ENCODE measurements at regions not wholly inside any gene's neighbourhood (a gene's known extent, or its start where the extent isn't known, plus 50 kb on each side); places are given as distances from the start of the nearest gene placed in this dataset.
A peak's percentile ranks its signal among the peaks of the same experiment; 100 is the strongest.

DNA sequence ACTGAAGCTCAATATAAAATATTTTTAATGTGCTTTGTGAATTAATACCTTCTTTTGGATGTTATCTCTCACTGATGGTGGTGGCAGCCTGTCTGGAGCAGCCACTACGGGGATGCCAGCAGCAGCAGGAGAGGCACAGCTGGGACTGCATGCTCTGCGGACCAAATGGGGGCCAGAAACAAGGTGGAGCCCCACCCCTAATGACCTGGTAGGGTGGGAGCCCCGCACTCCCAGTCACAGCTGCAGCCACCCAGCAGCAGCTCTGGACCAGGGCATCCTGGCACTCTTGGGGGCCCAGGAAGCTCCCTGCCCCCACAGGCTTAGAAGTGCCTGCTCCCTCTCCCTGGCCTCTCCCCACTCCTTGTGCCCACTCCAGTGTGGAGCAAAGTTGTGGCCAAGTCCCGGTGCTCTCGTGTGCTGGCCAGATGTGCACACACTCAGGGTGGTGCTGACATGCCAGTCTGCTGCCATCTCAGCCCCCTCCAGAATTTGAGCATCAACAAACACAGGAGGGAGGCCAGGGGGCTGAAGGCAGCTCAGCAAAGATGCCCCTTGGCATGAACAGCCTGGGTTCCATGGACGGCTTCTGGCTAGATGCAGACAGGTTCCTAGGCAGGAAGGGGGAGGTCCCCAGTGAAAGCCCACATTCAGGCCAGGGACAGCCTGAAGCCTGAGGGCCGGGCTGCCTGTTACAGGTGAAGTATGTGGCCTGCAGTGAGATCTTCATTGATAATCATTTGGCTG, 696.7 kb upstream of the SLITRK5 start:
- no peak for DNase-seq

DNA sequence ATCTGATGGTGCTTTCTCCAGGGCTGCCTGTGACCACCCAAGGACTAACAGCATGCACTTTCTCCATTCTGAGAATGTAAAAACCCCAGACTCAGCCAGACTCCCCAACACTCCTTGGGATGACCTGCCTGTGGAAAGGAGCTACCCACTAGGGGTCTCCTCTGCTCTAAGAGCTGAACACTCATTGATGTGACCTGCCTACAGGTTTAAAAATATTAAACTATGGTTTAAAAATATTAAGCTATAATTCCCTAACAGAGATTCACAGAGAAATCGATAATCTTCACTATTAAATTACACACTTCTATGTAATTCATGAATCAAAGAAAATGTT, 696.2 kb upstream of the SLITRK5 start:
- no peak for DNase-seq

DNA sequence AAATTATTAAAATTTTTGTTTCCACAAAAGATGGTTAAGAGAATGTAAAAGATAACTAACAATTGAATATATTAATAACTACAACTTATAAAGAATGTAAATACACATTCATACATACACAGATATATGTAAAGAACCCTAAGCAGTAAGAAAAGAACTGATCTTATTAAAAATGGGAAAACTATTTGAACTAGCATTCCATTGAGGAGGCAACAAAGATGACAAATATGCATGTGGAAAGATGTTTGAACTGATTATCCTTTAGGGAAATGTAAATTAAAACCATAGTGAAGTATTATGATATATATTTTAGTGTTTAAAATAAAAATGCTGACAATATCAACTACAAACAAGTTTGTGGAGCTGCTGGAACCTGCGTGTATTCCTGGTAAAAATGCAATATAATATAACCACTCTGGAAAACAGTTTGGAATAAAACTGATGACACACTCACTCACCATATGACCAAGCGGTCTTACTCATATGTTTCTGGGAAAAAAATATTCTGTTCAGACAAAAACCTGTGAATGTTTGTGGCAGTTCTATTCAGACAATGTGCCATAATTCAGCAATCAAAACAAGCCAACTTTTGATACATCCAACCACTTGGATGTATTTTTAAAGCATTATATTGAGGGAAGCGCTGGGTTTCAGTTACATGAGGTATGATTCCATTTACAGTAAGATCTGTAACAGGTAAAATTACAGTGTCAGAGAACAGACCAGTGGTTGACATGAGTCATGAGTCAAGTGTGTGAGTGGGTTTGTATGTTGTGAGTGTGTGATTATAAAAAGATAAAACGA, 694.4 kb upstream of the SLITRK5 start:
- DNase-seq: no peak

DNA sequence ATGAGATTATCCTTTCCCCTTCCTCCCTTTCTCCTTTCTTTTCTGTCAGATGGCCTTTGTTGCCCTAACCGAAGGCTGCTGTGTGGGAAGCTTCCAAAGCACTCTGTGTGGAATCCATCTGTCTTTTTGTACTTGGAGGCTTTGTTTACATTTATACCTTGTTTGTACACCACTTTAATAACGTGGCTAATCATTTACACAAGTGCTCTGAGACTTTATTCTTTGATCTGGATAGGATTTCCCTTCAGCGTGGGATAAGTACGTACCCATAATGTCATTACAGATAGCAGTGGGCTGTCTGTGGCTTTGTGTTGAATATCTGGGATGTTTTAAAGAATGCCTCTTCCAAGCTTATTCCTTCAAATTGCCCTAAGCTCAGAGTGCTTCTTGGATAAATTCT, 684.7 kb upstream of the SLITRK5 start:
- DNase-seq: no peak

DNA sequence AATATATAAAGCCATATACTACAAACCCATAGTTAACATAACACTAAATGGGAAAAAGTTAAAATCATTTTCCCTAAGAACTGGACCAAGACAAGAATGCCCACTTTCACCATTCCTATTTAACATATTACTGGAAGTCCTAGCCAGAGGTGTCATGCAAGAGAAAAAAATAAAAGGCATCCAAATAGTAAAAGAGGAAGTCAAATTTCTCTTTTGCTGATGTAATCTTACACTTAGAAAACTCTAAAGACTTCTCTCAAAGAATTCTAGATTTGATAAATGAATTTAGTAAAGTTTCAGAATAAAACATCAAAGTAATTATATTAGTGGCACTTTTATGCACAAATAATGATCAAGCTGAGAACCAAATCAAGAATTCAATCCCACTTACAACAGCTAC, 678.9 kb upstream of the SLITRK5 start:
- no peak for DNase-seq

DNA sequence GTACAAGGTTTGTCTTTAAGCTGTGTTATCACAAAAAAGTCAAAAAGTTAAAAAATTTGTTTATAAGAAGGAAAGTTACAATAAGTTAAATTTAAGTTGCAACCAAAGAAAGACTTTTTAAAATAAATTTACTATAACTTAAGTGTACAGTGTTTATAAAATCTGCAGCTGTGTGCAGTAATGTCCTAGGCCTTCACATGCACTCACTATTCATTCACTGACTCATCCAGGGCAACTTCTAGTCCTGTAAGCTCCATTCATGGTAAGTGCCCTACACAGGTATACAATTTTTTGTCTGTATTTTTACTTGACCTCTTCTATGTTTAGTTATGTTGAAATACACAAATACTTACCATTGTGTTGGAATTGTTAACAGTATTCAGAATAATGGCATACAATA, 667.9 kb upstream of the SLITRK5 start:
- DNase-seq: no peak

DNA sequence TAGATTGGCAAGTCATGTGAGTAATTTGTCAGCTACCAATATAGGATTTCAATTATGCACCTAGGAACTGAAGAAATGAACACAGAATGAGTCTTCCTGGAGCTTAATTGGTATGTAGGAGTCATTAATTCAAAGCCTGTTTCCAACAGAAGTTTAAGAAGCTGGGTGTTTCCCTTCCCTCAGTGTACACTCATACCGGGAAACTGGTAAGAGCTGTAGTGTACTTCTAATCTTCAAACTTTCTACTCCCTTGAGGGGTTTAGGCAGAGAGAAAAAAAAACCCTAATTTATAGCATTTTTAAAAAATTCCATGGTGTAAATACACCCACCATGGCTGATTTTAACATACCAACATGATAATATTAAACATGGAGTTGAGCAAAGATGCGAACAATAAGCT, 665.7 kb upstream of the SLITRK5 start:
- no peak for DNase-seq

DNA sequence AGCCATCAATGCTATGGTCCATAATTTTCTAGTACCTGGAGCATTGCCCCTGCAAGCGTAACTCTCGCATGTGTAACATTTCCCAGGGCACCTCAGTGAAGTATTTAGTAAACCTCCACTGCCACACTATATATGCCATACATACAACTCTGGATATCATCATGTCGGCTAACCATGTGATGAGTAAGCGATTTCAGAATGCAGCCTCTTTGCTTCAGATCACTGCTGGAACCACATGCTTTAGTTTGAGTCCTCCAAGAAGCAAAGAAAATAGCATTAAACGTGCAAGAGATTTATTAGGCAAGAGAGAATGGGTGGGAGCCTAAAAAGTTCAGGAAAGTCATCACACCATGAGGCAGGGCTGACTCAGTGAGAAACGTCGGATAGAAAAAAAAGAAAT, 635.6 kb upstream of the SLITRK5 start:
- no peak for DNase-seq

DNA sequence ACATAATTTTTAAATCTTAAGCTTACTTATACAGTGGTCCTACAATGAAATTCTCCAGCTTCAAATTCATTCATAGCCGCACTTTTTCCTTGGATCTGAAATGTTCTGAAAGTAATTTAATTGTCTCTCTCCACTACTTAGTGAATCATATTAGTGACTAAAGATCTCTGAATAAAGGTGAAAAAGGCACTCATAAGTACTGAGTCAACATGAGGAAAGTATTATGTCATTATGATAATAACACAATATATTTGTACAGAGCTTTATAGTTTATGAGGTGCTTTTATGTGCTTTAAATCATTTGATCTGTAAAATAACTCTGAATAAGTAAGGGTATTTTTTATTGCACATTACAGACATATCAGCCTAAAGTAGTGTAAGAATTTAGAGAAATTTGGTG, 628.2 kb upstream of the SLITRK5 start:
- DNase-seq: no peak

DNA sequence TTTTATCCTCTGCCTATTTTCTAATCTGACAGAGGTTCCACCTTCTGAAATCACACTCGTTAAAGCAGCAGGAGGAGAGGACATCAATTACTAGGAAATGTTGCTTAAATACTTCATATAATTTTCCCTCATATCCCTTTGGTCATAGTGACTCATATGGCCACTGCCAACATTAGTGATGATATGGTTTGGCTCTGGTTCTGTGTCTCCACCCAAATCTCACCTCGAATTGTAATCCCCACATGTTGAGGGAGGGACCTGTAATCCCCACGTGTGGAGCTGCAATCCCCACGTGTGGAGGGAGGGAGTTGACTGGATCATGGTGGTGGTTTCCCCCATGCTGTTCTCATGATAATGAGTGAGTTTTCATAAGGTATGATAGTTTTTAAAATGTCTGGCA, 618.4 kb upstream of the SLITRK5 start:
- no peak for DNase-seq

DNA sequence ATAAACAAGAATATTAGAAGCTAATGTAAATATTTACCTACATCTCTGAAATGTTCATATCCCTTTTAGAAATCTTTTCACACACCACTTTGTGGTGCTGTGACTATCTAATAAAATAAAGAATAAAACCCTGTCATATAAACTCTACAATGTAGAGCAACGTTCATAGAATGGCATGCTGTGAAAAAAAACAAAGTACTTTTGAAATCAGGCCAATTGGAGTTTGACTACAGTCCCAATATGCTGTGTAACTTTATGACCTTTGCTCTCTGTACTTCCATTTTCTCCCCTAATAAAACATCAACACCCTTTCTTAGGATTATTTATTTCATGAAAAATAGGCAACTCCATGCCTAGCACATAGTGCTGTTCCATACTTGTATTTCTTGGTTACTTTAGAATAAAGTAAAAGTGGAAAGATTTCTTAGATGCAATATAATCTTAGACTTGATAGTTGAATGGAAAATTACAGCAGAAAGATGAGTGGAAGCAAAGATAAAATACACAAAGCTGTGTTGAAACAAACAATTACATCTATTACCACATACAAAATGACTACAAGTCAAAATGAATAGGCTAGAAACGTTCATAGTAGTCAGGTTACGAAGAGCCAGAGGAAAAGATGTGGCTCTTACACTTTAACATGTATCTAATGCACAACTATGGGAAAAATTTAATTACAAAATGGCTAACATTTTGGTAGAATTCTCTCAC, 613.2 kb upstream of the SLITRK5 start:
- no peak for DNase-seq

DNA sequence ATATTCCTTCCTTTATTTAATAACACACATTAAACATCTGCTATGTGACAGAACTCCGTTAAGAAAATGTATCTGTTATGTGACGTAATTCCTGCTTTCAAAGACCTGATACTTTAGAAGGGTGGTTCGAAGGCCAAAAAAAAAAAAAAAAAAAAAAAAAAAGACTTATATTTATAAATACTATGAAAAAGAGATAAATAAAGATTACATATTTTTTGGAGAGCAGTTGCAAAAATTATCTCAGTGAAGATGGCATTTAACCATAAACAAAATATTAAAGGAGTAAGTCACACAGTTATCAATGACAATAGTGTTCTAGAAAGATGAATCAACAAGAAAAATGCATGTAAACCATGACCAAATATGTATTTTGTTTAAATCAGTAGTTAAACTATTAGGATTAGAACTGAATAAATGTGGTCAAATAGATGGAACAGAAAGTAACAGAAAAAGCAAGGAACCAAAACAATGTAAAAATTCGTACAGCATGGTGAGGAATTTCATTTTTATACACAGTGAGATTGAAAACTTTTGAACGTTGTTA, 612.3 kb upstream of the SLITRK5 start:
- no peak for DNase-seq

DNA sequence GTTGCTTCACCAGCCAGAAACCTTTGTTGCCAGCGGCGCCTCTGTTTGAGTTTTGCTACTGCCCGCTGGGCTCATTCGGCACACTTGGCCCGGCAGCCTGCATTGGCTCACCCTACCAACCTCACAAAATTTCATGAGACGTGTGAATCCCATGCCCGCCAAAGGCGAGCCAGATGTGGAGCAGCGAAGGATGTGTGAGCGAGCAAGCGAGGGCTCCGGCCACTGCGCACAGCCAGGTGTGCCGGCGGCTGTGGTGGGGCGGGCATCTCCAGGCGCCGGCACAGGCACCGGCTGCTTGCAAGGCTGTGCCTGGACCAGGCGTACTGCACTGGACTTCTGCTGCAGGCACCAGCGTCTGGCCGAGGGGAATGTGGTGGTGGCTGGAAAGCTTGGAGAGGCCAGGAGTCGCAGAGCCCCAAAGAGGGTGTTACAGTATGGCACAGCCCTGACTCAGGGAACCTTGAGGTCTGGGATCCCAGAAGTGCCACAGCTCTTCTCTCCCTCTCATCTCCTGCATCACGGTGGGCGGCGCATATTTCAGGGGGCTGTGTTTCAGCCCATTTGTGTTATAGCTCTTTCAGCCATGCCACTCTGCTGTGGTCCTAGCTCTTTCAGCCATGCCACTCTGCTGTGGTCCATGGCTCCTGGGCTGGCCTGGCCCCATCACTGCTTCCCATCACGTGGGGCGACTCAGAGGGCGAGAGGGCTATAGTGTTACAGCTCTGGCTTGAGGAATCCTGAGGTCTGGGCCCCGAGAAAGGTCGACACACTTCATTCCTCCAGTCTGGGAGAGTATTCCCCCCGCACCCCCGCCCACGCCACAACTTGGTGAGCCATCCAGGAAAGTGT, 592.0 kb upstream of the SLITRK5 start:
- DNase-seq: no peak

DNA sequence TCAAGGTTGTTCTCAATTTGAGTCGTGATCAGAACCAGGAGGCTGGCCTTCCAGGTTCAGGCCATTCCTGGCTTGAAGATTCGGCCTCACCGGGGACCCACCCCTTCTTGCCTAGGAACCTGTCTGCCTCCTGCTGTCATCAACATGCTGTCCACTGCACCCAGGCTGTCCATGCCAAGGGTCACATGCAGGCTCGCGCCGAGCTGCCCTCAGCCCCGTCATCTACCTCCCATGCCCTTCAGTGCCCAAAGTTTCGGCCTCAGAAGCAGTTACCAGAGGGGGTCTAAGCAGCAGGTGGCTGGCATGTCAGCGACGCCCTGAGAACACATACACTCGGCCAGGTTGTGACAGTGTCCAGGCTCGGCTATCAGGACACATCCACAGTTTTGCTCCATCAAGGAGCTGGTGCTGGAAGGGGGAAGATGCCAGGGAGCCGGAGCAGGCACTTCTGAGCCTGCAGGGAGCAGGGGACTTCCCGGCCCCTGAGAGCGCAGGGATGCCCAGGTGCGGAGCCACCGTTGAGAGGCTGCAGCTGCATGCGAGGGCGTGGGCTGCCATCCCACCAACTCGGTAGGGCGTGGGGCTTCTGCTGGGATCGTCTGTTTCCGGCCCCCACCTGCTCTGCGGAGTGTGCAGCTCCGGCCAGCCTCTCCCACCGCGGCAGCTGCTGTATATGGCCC, 590.9 kb upstream of the SLITRK5 start:
- DNase-seq: no peak

DNA sequence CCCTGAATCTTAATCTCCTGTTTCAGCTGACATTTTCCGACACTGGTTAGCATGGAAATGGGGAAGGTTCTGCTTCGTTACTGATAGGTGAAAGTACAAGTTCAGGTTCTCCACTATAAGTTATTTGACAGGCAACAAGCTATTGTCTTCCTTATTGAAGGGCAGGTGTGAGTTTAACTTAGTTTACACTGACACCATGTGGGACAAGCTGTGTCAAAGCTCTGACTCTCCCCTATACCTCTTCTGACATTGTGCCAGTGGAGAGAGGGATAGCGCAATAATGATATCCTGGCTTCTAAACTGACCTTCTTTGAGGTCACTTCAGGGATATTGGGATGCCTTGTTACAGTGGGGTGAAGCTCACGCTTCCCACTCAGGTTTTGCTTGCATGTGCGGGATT, 587.0 kb upstream of the SLITRK5 start:
- DNase-seq: no peak

DNA sequence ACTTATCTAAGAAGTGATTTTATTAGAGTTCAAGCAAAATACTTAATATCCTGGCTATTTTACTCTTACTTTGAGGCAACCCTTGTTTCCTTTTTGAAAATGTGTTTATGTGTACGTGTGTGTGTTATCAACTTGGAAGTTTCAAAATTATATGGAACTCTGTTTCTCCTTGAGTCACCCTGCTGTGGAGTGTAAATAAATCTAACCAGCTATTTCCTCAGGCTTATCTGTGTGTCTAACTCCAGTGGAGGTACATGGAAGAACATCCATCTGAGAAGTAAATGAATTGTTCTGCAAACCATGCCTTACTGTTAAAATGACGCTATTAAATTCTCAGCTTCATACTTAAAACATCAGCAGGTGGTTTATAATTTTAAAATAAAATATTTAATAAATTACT, 583.4 kb upstream of the SLITRK5 start:
- no peak for DNase-seq

DNA sequence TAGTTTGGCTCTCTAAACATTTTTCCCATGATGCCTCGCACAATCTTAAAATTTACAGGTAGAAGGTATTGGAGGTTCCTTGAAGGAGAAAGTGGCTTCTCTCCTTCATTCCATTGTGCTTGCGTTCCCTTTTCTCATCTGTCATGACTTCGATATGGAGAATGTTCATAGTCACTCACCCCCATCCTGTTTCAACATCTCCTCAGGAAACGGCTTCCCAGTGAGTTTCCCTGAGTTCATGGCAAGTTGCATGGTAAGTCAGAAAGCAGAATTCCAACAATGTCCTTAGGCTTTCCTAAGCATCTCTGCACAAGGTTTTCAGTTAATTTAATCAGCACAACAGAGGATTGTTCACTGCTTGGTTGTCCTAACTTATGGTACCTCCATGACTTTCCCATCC, 581.8 kb upstream of the SLITRK5 start:
- peak; percentile 66 to 85 for DNase-seq

DNA sequence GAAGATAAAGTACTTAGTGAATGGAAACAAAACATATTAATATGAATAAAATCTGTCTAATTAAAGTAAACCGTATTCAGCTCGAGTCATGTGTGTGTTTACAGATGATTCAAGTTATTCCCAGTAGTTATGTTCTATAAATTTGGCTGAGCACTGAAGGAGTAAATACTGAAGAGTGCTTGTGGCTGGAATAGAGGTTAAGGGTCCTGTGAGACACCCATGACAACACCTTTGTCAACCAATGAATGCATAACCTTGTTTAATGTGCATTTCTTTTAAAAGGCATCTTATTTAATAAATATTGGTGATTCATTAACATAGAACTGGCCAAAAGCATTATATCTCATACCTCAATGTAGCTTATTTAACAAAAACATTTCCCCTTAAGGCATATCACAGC, 577.8 kb upstream of the SLITRK5 start:
- no peak for DNase-seq

DNA sequence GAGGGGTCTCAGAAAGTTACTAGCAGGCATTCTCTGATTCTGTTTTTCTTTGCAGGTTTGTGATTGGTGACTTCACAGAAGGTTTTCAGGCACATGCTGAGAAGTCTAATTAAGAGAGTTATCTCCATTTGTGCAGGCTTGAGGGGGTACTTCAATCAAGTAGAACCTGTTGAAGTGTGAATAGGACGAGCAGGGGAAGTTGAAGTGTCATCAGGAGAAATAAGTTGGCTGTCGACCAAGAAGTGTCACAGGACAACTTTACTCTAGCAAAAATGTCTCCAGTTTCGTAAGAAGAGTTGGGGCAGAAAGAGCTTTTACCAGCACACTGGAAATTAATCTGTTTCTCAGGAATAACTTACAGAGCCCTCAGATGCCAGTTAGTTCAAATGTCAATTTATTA, 576.5 kb upstream of the SLITRK5 start:
- DNase-seq: no peak

DNA sequence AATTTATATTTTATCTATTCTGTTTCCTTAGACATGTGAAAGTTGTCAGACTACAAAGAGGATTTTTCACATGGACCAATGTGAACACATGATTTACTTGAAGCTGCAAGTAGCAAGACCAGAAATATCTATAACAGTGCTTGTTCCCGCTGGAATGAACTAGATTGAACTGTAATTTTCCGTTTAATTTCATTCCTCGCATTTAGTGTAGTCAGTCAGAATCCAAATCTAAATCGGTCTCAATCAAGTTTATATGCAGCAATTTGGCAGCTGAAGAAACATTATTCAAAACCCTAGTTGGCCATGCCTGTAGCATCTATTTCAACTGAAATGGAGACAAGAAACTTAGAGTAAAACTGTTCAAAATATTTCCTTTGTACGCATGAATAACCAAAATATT, 570.7 kb upstream of the SLITRK5 start:
- no peak for DNase-seq

DNA sequence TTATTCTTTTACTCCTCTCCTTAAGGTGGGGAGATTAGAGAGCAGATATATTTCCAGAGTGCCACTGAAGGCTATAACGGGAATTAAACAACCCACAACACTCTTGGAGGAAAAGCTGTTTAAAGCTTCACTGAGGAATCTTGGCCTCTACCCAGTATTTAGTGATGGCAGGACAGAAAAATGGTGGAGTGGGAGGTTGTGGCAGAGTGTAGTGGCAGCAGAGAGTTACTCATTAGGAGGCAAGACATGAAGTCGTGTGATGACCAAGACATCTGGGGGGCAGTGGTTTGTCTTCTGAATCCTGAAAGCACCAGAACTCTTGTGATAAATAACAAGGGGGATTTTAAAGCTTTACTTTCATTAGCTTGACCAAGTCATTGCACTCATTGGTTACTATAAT, 563.5 kb upstream of the SLITRK5 start:
- DNase-seq: no peak

DNA sequence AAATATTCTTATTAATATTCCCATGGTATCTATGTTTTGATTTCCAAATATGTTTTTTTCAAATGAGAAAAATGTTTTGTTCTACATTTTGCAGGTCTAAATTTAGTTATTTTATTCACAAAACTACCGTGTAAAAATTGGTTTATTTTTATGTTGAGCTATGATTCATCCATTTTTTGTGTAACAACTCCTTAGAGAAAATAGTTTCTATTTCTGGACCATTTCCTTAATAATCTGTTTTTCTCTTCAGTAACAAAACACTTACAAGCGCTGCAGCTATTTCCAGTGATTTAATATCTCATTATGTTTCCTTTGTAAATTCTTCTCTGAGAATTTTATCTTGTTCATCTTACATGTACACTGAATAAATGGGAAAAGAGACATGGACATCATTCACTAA, 550.7 kb upstream of the SLITRK5 start:
- DNase-seq: no peak
